MM.1S (cell line): ENCODE measurements at regions not wholly inside any gene's neighbourhood (a gene's known extent, or its start where the extent isn't known, plus 50 kb on each side); places are given as distances from the start of the nearest gene placed in this dataset.
A peak's percentile ranks its signal among the peaks of the same experiment; 100 is the strongest.

ENCODE experiments used
- DNase-seq: peaks from one replicate; pipeline ENCODE4 v3.0.0-alpha.2; 2015
- H2AFZ ChIP-seq: fragments of 300-600 bp; sonication (generic); 2 replicates; pipeline ENCODE4 v1.6.0; 2016; ENCODE audit warnings: antibody characterized with exemption, low read length
- H3F3A ChIP-seq: fragments of 300-600 bp; sonication (generic); 2 replicates; pipeline ENCODE4 v1.6.1; 2016; ENCODE audit warnings: mild to moderate bottlenecking, antibody characterized with exemption, low read length, moderate library complexity, mixed read lengths; ENCODE audit not compliant: insufficient read depth
- H3K27ac ChIP-seq: fragments of 300-600 bp; sonication (generic); 2 replicates; pipeline ENCODE4 v1.5.1; 2016; ENCODE audit warnings: mild to moderate bottlenecking, low read length
- H3K27me3 ChIP-seq: fragments of 300-600 bp; sonication (generic); replicated peaks from 2 replicates; pipeline ENCODE4 v1.6.0; 2016; ENCODE audit warnings: low read length; ENCODE audit not compliant: insufficient read depth
- H3K36me3 ChIP-seq: fragments of 300-600 bp; sonication (generic); replicated peaks from 2 replicates; pipeline ENCODE4 v1.6.1; 2016; ENCODE audit warnings: mild to moderate bottlenecking, low read length, mixed read lengths; ENCODE audit not compliant: insufficient read depth
- H3K4me1 ChIP-seq: fragments of 300-600 bp; sonication (generic); 2 replicates; pipeline ENCODE4 v1.6.1; 2016; ENCODE audit warnings: low read length, mixed read lengths
- H3K4me2 ChIP-seq: fragments of 300-600 bp; sonication (generic); 2 replicates; pipeline ENCODE4 v1.6.0; 2016; ENCODE audit warnings: low read depth, low read length
- H3K4me3 ChIP-seq: fragments of 300-600 bp; sonication (generic); 2 replicates; pipeline ENCODE4 v1.5.1; 2016; ENCODE audit warnings: low read length, mixed read lengths
- H3K79me2 ChIP-seq: fragments of 300-600 bp; sonication (generic); 2 replicates; pipeline ENCODE4 v1.6.1; 2016; ENCODE audit warnings: mixed run types, low read length, mixed read lengths
- H3K9ac ChIP-seq: fragments of 300-600 bp; sonication (generic); 2 replicates; pipeline ENCODE4 v1.6.1; 2016; ENCODE audit warnings: low read length, mixed read lengths
- H3K9me2 ChIP-seq: fragments of 300-600 bp; sonication (generic); replicated peaks from 2 replicates; pipeline ENCODE4 v1.6.1; 2016; ENCODE audit warnings: mild to moderate bottlenecking, low read length, mixed read lengths; ENCODE audit not compliant: insufficient read depth
- H3K9me3 ChIP-seq: fragments of 300-600 bp; sonication (generic); replicated peaks from 2 replicates; pipeline ENCODE4 v1.6.1; 2016; ENCODE audit warnings: mild to moderate bottlenecking, low read length, mixed read lengths; ENCODE audit not compliant: insufficient read depth
- H4K20me1 ChIP-seq: fragments of 300-600 bp; sonication (generic); 2 replicates; pipeline ENCODE4 v1.6.1; 2016; ENCODE audit warnings: mild to moderate bottlenecking, low read length, moderate library complexity, mixed read lengths; ENCODE audit not compliant: insufficient read depth
- EZH2 ChIP-seq: fragments of 300-600 bp; sonication (generic); optimal IDR thresholded peaks from 2 replicates; pipeline ENCODE3; 2017; ENCODE audit warnings: low read depth, mild to moderate bottlenecking, antibody characterized with exemption, low read length, mixed read lengths
- EZH2phosphoT487 ChIP-seq: fragments of 300-600 bp; sonication (generic); IDR thresholded peaks from 2 replicates; pipeline ENCODE4 v1.6.1; 2018; ENCODE audit warnings: antibody characterized with exemption, low read length
- TF ChIP-seq, protein P1 (sequence below): fragments of 300-600 bp; sonication (generic); IDR thresholded peaks from 2 replicates; pipeline ENCODE4 v1.5.1; 2016; ENCODE audit warnings: antibody characterized with exemption, low read length, mixed read lengths

- H3K36me3 ChIP-seq, result no peaks in the 10 kb centered on the region
- no peaks in the 10 kb centered on the region for H3K9me2 ChIP-seq
- no peak overlapping the region for H2AFZ ChIP-seq
- H3K4me2 ChIP-seq, result no peak overlapping the region
- H3K4me1 ChIP-seq, result no peaks in the 10 kb centered on the region
- DNase-seq, result no peak
- TF ChIP-seq, protein P1, sequence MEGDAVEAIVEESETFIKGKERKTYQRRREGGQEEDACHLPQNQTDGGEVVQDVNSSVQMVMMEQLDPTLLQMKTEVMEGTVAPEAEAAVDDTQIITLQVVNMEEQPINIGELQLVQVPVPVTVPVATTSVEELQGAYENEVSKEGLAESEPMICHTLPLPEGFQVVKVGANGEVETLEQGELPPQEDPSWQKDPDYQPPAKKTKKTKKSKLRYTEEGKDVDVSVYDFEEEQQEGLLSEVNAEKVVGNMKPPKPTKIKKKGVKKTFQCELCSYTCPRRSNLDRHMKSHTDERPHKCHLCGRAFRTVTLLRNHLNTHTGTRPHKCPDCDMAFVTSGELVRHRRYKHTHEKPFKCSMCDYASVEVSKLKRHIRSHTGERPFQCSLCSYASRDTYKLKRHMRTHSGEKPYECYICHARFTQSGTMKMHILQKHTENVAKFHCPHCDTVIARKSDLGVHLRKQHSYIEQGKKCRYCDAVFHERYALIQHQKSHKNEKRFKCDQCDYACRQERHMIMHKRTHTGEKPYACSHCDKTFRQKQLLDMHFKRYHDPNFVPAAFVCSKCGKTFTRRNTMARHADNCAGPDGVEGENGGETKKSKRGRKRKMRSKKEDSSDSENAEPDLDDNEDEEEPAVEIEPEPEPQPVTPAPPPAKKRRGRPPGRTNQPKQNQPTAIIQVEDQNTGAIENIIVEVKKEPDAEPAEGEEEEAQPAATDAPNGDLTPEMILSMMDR, result no peak
- TF ChIP-seq EZH2phosphoT487, result no peak
- no peak for TF ChIP-seq EZH2
- no peaks in the 10 kb centered on the region for H4K20me1 ChIP-seq
- H3K9ac ChIP-seq, result no peak overlapping the region
- no peaks in the 10 kb centered on the region for H3K79me2 ChIP-seq
- no peaks in the 10 kb centered on the region for H3K27me3 ChIP-seq
- no peaks in the 10 kb centered on the region for H3F3A ChIP-seq
- H3K27ac ChIP-seq, result no peak overlapping the region
- H3K9me3 ChIP-seq, result no peaks in the 10 kb centered on the region
- no peak overlapping the region for H3K4me3 ChIP-seq
Measured at GRCh38 chr4:57875829-57876392, 765.7 kb upstream of the IGFBP7 start.

GRCh38 chr4:57866468-57867171 is 756.4 kb upstream of the IGFBP7 start:
- no peak for DNase-seq
- Histone ChIP-seq H3K4me2 (no peak overlapping the region), H3K36me3 (no peaks in the 10 kb centered on the region), H2AFZ (no peak overlapping the region), H3K79me2 (no peaks in the 10 kb centered on the region), H3K9me2 (no peaks in the 10 kb centered on the region), H3F3A (no peaks in the 10 kb centered on the region), H4K20me1 (no peaks in the 10 kb centered on the region), H3K4me1 (peaks cover 26% of the 10 kb centered on the region), H3K27me3 (no peaks in the 10 kb centered on the region), H3K27ac (no peak overlapping the region), H3K9ac (no peak overlapping the region), H3K9me3 (no peaks in the 10 kb centered on the region), H3K4me3 (no peak overlapping the region)
- TF ChIP-seq, protein P1, result no peak
- TF ChIP-seq EZH2 (no peak), EZH2phosphoT487 (no peak)

DNA sequence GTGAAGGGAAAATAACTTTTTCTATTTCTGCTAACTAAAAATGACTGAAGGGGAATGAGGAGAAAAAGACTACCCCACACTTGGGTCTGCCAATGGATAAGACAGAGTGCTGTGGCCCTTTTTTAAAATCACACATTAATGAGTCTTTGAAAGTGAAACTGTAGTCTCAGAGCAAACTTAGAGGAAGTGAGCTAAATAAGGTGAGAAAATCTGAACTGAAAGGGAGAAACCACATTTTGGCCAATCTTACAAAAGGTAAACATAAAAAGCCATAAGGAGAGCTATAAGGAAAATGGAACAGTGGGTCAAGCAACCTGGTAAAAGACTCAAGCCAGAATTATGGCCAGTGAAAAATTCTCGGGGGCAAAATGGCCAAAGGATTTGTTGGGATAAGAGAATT is 755.1 kb upstream of the IGFBP7 start:
- no peaks in the 10 kb centered on the region for H3F3A ChIP-seq
- H3K9ac ChIP-seq, result no peak overlapping the region
- no peak overlapping the region for H3K4me3 ChIP-seq
- no peaks in the 10 kb centered on the region for H3K79me2 ChIP-seq
- H2AFZ ChIP-seq, result no peak overlapping the region
- no peaks in the 10 kb centered on the region for H3K36me3 ChIP-seq
- H3K9me3 ChIP-seq, result no peaks in the 10 kb centered on the region
- TF ChIP-seq, protein P1, result no peak
- no peak for TF ChIP-seq EZH2
- no peak for TF ChIP-seq EZH2phosphoT487
- H3K4me1 ChIP-seq, result peaks cover 32% of the 10 kb centered on the region
- H3K4me2 ChIP-seq, result peak overlapping the region; percentile 39
- no peaks in the 10 kb centered on the region for H4K20me1 ChIP-seq
- no peaks in the 10 kb centered on the region for H3K9me2 ChIP-seq
- H3K27me3 ChIP-seq, result no peaks in the 10 kb centered on the region
- no peak overlapping the region; the same call in 1 of the 2 replicates for H3K27ac ChIP-seq
- peak; percentile 77 for DNase-seq
